ENCODE measurements at regions not wholly inside any gene's neighbourhood (a gene's known extent, or its start where the extent isn't known, plus 50 kb on each side); places are given as distances from the start of the nearest gene placed in this dataset.

- DNase-seq = no peak
Measured at GRCh38 chr15:91769476-91769875, 84.0 kb upstream of the SLCO3A1 start.

GRCh38 chr15:91769894-91770293 is 83.6 kb upstream of the SLCO3A1 start:
- DNase-seq = no peak

- no peak for DNase-seq
Measured at GRCh38 chr15:91776104-91776503, 77.4 kb upstream of the SLCO3A1 start.

DNA sequence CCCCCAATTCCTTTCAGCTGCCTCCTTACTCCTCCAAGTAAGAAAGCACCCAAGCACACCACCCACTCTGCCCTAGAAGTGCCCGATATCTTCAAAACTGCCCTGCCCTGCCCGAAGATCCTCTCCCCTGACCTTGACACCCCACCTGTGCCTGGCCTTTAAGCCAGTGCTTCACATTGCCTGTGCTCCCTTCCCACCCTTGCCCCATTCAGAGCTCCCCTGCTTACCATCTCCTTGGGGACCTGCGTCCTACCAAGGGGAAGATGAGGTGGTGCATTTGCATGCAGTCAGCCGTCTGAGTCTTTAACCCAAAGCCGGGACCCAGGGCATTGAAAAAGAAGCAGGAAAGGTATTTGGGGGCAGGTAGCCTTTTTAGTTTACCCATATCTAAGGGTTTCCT is 73.5 kb upstream of the SLCO3A1 start:
- no peak for DNase-seq

DNA sequence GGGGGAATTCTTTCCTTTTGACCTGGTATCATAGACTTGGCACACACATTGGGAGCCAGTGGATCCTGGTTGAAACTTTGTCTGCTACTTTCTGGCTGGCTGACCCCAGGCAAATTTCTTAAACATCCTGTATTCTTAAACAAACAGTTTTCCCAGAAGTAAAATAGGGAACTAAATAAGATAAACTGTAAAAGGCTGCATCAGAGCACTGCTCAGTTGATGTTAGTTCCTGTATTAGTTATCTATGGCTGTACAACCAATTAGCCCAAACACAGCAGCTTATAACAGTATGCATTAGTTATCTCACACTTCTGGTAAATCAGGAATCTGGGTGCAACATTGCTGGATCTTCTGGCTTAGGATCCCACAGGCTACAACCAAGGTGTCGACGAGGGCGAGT is 73.1 kb upstream of the SLCO3A1 start:
- no peak for DNase-seq

GRCh38 chr15:91782221-91782620 is 71.3 kb upstream of the SLCO3A1 start:
- no peak for DNase-seq

GRCh38 chr15:91783008-91783407 is 70.5 kb upstream of the SLCO3A1 start:
- no peak for DNase-seq

- no peak for DNase-seq
Measured at GRCh38 chr15:91783451-91783850, 70.1 kb upstream of the SLCO3A1 start.

DNA sequence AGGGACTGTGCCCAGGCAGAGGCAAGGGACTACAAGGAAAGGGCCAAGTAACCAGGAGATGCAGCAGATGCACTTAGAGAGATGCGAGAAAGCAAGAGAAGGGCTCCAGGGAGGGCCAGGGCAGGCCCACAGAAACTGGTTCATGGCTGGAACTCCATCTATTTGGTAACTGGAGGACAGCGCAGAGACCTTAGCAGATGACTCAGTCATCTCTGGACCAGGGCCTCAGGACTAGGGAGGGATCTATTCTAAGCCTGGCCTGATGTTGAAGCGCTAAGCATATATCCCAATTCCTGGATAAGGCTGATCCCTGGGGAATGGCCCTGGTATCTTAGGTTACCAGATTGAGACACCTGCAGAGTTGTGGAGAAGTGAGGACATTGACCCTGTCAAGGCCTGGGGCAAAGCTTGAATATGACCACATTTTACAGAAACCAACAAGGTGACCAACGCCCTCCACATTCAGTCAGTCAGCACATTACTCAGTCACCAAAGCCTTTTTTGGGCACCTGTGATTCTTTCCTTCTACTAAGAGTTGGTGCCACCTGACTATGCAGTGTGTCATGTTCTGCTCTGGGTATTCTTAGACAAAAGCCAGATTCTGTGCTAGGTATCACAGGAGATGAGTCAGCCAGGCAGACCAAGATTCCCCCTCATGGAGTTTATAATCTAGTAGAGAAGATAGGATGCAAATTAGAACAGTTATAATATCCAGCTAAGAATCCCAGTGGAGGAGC is 68.4 kb upstream of the SLCO3A1 start:
- DNase-seq = no peak

DNA sequence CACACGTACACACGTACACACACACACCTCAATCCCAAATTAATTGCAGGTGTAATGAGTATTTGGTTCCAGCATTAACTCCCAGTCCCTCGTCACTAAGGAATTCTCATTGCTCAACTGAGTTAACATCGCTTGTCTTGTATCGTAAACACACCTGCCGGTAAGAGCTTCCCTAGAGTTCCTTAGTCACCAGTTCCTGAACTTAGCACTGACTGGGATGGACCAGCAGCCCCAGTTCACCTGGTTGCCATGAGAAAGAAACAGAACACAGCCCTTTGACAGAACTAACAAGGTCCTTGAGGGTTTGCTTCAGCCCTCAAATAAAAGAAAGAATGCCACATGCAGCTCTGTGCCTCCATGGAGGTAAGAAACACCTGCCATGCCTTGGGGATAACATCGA is 66.3 kb upstream of the SLCO3A1 start:
- no peak for DNase-seq

- no peak for DNase-seq
Measured at GRCh38 chr15:91789136-91789535, 64.4 kb upstream of the SLCO3A1 start.

GRCh38 chr15:91790836-91791235 is 62.7 kb upstream of the SLCO3A1 start:
- DNase-seq = no peak

GRCh38 chr15:91793771-91794170 is 59.7 kb upstream of the SLCO3A1 start:
- DNase-seq = no peak

GRCh38 chr15:91795235-91795634 is 58.3 kb upstream of the SLCO3A1 start:
- DNase-seq = no peak

DNA sequence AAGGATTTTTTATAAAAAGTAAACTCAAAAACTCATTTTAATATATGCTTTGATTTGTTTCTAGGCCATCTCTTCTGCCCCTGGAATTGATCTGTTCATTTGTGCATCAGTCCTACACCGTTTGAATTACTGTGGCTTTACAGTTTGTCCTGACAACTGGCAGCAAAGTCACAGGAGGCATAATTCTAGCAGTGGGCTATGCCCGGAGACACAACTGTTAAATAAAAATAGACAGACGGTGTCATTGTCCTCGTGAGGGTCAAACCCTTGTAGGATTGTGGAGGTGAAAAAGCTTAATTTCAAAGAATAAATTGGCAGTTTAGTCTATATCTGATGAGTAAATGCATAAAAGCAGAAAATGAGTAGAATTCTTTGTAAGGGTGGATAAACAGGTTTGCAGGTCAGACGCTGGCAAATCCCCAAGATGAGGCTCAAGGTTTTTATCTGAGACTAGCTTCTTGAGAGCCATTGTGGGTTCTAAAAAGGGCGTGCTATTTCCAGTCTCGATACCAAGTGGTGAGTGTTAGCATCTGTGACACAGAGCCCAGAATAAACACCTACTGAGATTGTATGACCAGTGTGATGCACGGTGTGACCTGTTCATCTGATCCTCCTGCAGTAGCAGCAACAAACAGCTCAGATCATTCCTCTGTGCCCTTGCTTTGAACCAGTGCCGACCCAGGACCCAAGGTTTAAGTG is 51.5 kb upstream of the SLCO3A1 start:
- DNase-seq = no peak

GRCh38 chr15:91803260-91803659 is 50.2 kb upstream of the SLCO3A1 start:
- DNase-seq = no peak
